ENCODE measurements at regions not wholly inside any gene's neighbourhood (a gene's known extent, or its start where the extent isn't known, plus 50 kb on each side); places are given as distances from the start of the nearest gene placed in this dataset.

DNA sequence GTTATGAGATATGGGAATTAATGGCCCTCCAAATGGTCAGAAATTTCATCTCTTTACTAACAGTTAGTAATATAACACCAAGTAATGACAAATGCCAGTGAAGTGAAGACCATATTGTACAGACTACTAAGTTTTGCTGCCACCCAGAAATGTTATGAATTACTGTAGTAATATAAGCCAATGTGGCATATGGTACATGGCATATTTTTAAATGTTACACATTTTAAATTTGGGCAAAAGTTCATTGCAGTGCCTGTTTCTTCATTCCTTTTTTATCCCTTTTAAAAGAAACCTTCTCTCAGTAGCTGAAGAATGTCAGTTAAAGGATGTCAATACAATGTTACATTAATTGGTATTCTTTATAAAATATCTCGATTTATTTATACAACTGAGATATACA lies 626.5 kb upstream of the SLC8A1 start:
- DNase-seq: no peak

DNA sequence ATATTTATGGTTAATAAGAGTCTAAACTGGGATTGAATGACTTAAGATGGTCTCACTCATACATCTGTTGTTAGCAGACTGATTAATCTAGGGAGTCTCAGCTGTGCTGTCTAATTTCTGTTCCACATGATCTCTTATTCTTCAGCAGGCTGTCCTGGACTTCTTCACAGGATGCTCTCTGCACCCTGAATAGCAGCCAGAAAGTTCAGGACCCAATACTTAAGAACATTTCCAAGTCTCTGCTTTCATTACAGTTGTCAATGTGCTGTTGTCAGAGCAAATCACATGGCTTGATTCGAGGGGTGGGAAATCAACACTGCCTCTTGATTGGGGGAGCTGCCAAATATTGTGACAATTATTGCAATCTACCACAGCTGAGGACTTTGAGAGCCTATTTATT lies 627.1 kb upstream of the SLC8A1 start:
- DNase-seq: no peak

DNA sequence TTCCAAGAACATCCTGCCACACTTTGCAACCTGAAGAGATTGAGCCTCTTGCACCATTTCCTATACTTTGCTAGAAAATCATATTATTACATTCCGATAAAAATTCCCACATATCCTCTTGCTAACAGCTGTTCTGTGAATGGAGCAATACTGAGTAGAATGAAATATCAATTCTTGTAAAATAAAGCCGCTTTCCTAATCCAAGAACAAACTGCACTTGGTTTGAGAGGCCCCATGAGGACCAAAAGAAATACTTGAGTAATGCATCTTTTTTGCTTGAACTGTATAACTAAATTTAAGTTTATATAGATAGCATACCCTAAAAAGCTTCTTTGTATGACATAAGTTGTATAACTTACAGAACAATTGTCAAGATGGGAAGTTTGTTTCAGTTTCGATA lies 632.4 kb upstream of the SLC8A1 start:
- DNase-seq: no peak

DNA sequence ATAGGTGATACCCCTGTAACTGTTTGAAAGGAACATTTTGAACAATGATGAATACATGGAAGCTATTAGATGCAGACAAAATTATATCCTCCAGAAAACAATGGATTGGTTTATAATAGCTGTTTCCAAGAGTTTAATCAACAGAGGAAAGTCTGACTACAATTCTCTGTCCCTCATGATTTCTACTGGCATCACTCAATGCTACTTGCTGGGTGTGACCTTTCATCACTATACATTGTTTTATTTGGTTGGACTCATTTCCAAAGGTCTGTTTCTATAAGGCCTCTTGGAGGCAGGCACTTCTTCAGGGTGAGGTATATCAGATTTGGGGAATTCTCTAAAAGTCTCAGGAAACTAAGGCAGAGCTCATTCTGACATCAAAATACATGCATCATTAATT lies 636.1 kb upstream of the SLC8A1 start:
- no peak for DNase-seq

DNA sequence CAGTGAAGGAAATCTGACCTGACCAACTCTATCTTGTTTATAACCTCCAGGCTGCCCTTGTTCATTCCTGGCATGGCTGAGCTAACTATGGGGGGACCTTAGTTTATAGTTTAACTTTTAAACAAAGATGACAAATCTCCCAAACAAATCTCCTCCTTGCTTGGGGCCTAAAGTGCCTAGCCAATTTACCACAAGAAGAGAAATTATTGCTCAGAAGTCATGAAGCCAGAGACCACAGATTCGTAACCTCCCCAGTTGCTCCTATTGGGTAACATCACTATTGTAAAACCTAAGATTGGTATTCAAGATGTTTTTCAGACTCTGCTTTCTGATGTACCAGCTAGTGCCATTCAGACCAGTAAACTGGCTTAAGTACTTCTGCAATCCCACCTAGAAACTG lies 649.4 kb upstream of the SLC8A1 start:
- no peak for DNase-seq

DNA sequence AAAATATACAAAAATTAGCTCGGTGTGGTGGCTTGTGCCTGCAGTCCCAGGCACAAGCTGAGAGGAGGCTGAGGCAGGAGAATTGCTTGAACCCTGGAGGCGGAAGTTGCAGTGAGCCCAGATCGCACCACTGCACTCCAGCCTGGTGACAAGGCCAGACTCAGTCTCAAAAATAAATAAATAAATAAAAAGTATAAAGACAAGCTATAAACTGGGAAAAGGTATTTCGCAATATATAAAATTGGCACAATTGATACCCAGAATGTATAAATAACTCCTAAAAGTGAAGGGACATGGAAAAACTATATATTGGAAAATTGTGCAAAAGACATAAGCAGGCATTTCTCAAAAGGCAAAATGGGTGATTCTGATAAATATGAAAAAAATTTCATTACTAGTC lies 657.9 kb upstream of the SLC8A1 start:
- no peak for DNase-seq

DNA sequence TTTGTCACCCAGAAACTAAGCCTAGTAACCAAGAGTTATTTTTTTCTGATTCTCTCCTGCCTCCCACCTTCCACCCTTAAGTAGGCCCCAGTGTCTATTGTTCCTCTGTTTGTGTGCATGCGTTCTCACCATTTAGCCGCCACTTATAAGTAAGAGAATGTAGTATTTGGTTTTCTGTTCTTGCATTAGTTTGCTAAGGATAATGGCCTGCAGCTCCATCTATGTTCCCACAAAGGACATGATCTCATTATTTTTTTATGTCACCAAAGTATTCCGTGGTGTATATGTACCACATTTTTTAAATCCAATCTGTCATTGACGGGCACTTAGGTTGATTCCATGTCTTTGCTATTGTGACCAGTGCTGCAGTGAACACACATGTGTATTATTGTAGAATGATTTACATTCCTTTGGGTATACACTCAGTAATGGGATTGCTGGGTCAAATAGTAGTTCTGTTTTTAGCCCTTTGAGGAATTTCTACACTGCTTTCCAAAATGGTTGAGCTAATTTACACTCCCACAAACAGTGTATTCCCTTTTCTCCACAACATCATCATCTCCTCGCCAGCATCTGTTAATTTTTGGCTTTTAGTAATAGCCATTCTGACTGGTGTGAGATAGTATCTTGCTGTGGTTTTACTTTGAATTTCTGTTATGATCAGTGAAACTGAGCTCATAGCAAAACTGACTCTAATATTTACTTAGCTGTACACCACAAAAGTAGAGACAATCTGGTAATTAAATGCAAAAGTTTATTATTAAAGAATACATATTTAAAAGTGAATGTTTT lies 660.1 kb upstream of the SLC8A1 start:
- no peak for DNase-seq

DNA sequence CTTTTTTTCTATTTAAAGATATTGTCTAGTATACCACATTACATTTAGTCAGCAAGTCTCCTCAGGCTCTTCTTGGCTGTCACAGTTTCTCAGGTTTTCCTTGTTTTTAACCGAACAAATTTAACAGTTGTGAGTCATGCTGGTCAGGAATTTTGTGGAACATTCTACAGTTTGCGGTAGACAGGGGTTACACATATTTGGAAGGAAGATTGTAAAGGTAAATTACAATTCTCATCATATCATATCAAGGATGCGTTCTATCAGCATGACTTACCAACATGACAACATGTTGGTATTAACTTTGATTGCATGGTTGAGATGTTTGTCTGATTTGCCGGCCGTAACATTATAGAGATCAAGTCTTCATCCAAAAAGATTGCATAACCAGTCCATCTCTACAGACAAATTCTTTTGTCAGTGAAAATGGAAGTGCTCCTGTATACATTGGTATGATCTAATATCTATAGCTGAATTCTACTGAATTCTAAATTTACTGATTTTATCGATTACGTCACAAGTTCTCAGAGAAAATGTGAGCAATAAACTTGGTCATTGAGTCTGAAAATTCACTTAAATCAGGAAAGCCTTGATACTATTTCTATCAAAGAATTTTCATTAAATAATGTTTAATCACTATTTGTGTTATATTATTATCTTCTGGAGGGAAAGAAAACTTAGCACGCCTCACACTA lies 664.4 kb upstream of the SLC8A1 start:
- no peak for DNase-seq

DNA sequence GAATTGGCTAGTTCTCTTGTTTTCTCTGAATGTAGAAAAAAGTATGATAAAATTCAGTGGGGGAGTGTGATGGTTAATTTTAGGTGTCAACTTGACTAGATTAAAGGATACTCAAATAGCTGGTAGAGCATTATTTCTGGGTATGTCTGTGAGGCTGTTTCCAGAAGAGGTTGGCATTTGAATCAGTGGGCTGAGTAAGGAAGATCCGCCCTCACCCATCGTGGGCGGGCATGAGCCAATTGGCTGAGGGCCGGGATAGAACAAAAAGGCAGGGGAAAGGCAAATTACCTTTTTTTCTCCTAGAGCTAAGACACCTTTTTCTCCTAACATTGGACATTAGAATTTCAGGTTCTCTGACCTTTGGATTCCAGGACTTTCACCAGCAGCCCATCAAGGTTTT lies 667.6 kb upstream of the SLC8A1 start:
- DNase-seq: no peak

DNA sequence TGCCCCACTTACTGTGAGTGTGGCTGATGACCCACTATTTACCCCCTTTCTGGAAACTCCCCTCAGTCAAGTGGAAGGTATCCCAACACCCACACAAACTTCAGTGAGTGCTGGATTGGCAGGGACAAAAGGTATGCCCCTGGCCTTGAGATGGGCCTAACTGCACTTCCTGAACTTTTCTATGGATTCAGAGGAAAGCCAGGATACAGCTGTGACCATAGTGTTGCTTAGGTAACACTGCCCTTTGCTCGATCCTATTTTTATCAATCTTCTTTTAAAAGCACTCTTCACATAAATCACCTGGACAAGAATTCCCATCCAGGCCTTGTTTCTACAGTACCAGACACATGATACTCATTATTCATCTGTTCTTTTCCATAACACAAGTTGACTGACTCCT lies 671.5 kb upstream of the SLC8A1 start:
- DNase-seq: peak in 1 of 3 experiments; percentile 19

DNA sequence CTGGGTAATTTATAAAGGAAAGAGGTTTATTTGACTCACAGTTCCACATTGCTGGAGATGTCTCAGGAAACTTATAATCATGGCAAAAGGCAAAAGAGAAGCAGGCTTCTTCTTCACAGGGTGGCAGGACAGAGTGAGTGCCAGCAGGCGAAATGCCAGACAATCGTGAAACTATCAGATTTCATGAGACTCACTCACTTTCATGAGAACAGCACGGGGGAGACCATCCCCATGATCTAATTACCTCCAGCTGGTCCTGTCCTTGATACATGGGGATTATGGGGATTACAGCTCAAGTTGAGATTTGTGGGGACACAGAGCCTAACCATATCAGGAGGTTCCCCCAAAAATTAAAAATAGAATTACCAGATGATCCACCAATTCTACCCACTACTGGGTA lies 675.5 kb upstream of the SLC8A1 start:
- no peak for DNase-seq

DNA sequence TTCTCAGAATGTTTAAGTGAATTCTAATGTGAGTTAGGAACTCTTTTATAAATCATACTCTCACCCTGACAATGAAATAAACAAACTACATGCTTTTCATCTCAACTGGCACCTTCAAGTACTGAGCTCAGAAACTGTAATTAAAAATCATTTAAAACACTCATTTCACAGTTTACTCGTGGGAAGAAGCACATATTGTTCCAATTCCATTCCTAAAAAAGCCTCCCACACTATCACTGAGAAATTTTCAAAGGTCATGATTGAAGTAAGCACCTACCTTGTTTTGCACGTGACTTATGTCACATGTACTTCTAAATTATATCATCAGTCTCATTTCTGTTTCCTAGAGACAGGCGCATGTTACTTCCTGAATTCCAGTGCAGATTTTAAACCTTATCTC lies 678.1 kb upstream of the SLC8A1 start:
- peak in 1 of 3 experiments; percentile 33 for DNase-seq

DNA sequence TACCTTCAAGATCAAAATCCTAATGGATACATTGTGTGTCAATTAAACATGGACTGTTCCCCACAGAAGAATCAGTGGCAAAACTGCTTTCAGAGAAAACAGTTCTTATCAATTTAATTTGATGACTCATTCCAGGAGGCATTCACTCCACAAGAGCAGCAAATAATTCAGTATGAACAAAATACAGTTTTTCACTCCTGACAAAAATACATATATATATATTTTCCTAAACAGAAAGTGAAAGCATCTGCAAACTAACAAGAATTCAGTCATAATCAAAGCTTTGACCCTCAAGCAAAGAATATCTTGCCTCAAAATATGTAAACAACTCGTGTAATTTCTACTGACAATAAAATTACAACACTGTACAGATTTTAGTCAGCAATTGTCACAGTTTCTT lies 685.1 kb upstream of the SLC8A1 start:
- no peak for DNase-seq

DNA sequence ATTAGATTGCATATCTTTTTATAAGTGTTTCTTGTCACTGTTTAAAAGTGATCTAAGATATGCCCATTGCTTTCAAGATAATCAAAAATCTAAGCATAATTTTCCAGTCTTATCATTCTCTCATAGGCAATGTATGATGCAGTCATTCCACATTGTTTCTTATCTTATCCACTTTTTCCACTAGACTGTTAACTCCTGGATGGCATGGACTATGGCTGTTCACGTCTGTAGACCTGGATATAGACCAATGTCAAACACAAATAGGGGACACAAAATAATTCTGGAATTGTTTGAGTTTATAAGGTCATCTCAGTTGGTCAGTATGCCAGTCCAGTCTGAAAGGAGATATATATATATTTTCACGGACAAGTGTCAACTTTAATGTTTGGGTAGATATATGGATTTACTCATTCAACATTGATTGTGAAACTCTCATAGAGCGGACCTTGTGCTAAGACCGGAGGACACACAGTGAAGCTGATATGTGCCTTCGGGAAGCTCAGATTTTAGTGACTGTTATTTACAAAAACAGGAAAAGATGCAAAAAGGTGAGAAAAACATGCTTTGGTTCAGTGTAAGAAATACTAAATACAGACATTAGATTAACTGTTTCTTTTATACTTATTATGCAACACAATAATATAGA lies 689.4 kb upstream of the SLC8A1 start:
- no peak for DNase-seq

DNA sequence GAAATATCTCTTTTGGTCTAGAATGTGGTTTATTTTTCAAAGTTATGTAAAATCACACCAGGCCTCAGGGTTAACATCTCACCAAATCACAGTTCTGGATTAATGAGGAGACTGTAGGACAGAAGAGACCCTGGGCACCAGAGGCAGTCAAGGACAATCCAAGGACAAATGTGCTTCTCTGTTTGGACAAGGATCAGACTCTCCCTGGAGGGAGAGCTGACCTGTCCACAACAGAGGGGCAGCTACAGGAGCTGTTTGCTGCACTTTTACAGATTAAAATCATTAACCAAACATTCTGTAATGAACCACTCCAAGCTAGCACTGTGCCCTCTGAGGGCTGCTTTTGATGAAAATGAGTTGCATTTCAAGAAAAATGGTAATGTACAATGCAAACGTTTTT lies 690.6 kb upstream of the SLC8A1 start:
- no peak for DNase-seq

DNA sequence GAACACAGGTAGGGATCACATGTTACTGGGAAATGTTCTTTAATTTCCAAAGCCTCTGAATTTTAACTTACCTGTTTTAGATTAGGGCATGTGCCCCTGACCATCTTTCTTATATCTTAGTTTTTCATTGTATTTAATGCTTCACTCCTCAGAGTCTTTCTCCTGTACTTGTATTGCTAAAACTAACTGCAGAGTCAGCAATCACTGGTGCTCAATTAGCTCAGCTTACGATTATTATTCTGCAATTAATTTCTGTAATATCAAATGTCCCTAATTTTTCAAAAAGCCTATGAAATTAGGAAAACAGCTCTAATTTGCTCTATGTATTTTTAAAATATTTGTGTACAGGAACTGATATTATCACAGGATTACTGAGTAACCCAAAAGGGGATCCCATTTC lies 693.2 kb upstream of the SLC8A1 start:
- DNase-seq: no peak

DNA sequence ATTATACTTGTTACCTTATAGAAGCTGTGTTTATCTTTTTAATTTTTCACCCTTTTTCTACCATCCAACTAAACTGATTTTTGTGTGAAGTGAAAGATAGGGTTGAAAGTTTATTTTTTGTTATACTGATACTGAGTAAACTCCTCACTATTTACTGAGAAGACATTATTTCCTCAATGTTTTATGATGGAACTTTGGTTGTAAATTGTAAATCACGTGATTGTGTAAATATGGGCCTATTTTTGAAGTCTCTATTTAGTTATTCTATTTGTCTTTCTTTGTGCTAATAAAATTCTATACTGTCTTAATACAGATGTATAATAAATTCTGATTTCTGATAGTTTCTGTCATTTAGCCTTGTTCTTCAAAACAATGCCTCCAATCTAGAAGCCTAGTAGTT lies 697.2 kb upstream of the SLC8A1 start:
- no peak for DNase-seq

DNA sequence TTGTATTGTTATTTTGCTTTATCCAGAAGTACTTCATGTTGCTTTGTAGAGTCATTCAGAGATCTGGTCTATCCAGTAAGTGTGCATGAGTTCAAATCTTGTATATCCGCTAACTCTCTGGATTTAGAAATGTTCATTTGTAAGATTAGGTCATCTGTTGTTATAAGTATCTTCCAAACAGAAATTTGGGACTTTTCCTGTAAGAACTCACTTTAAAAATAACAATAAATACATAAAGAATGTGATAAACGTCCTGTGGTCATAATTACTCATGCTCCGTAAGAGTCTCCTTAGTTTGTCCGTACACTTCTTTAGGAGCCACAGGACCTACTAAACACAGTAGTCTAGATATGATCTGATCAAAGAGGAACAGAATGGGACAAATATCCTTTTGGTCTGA lies 699.9 kb upstream of the SLC8A1 start:
- DNase-seq: no peak

DNA sequence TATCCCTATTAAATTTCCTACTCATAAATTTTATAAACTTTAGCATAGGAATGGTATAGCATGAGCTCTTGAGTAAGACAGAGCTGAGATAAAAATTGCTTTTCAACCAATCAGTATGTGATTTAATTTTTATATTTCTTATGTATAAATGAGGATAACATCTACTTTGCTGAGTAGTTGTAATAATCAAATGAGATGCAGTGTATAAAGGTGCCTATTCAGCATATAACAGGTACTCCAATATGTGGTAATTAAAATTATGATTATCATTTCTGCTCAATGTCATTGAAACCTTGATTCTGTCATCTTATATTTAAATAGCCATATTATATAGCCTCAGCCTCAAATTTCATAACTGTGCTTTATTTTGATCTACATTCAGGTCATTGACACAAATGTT lies 700.4 kb upstream of the SLC8A1 start:
- DNase-seq: no peak

DNA sequence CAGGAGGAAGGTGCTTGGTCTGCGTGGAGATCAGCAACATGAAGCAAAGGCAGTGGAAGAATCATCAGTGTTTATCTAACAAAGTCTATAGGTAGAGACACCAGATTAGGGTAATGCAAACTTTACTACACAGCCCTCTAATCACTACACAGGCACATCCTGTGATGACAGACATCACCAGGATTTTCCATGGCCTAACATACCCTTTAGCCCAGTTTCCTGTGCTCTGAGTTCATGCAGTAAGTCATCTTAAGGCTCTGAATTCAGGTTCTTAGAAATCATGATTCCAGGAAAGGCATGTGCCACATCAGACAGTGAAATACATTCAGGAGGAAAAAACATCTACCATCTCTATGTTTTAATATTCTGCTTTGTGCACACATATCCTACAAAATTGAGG lies 708.5 kb upstream of the SLC8A1 start:
- no peak for DNase-seq

DNA sequence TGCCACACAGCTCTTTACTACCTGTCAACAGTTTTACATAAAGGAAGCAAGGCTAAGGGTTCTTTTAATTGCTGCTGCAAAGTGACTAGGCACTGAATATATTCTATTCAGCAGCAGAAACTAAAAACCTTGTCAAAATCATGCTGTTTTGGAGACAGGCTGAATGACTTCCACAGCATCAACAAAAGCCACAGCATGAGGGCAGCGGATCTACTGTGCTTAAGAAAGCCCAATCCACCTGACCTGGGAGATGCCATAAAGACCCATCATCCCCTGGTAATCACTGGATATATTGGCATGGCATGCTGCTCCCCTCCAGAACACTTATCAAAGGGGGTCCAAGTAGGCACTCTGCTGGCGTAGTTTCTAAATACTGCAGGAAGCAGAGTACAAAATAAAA lies 715.1 kb upstream of the SLC8A1 start:
- no peak for DNase-seq

DNA sequence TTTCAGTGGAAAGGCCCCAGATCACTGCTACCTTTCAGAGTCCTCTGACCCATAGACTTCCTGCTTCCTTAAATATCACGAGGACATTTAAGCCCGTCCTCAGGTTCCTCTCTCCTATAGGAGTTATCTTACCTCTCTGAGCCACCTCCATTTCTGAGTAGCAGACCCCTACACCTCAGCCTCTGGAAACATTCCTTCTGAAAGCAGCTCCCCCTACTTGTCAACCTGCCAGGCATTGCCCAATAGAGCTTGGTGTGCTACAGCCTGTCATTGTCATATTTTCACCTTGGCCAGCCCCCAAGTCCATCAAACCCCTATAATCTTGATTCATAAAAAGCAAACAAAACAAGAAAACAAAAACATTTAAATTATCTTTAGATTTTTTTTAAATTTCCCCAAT lies 717.9 kb upstream of the SLC8A1 start:
- DNase-seq: no peak

DNA sequence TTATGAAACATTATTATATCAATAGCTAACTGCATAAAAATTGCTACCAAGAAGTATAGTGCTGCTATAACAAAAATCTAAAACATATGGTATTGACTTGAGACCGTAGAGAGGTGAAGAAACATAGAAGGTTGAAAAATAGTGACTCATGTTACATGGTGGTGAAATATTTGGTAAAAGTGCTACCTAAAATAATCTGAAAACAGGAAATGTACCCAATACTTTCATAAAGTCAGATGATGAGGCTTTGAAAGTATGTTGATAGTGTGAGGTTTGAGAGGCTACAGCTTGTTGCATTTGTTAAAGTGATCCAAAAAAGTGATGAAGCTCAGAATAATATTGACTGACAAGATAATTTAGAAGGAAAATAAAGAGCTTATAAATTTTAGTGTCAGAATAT lies 718.7 kb upstream of the SLC8A1 start:
- DNase-seq: no peak

DNA sequence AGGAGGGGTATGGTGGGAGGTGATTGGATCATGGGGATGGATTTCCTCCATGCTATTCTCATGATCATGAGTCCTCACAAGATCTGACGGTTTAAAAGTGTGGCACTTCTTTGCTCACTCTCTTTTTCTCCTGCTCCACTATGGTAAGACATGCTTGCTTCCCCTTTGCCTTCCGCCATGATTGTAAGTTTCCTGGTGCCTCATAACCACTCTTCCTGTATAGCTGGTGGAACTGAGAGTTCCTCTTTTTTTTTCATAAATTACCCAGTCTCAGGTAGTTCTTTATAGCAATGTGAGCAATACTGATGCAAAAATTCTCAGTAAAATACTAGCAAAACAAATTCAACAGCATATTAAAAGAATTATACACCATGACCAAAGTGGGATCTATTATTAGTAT lies 728.5 kb upstream of the SLC8A1 start:
- no peak for DNase-seq

Data from NCI-H1417 (cell line).